Endothelial cell of umbilical vein (primary cell): ENCODE measurements at regions not wholly inside any gene's neighbourhood (a gene's known extent, or its start where the extent isn't known, plus 50 kb on each side); places are given as distances from the start of the nearest gene placed in this dataset.

Source experiments
- BruUV-seq: library from RNA; stranded (reverse); fragments of 400-500 nt; replicated peaks from 2 replicates; lab custom pipeline; 2021; lab: Mats Ljungman, UMichigan
- CTCF ChIA-PET: fragments of 300-600, 350-600 bp; sonication (Branson Sonifier 250); formaldehyde crosslinking; loops from one replicate; lab custom pipeline; 2021; ENCODE audit warnings: antibody characterized with exemption, inconsistent platforms; lab: Charles Lee
- POLR2A ChIA-PET: fragments of 300-600, 350-600 bp; sonication (Branson Sonifier 250); formaldehyde crosslinking; loops from one replicate; lab custom pipeline; 2021; ENCODE audit warnings: antibody characterized with exemption, inconsistent platforms; lab: Charles Lee
- DNase-seq: peaks from one replicate; pipeline ENCODE4 v3.0.0-alpha.2; 2011; ENCODE audit warnings: low read depth, low spot score
- FAIRE-seq: peaks from 2 replicates; lab custom pipeline; 2011; peaks lifted over from hg19 to GRCh38; lab: Jason Lieb, UNC
- H2AFZ ChIP-seq: 2 replicates; pipeline ENCODE4 v1.6.0; 2012; ENCODE audit warnings: low read depth, low read length, control low read depth, inconsistent platforms
- H3K27ac ChIP-seq: 2 replicates; pipeline ENCODE4 v1.5.1; 2011; ENCODE audit warnings: low read depth, mild to moderate bottlenecking, control low read depth, low read length, moderate library complexity; ENCODE audit not compliant: insufficient read depth
- H3K27me3 ChIP-seq, 2 experiments: 2 replicates each; pipeline versions ENCODE4 v1.6.0 to v1.6.1; 2011; ENCODE audit warnings: low read length in 2 of 2, mixed read lengths in 1 of 2; ENCODE audit not compliant: control insufficient read depth in 2 of 2, insufficient read depth in 2 of 2
- H3K36me3 ChIP-seq, 2 experiments: 2 replicates in 1 of 2; 3 replicates in 1 of 2; pipeline ENCODE4 v1.5.1; 2011; ENCODE audit warnings: low read length in 2 of 2, mild to moderate bottlenecking in 1 of 2, moderate library complexity in 1 of 2; ENCODE audit not compliant: control insufficient read depth in 2 of 2, insufficient read depth in 2 of 2; ENCODE audit errors: extremely low read depth in 1 of 2
- H3K4me1 ChIP-seq: 3 replicates; pipeline ENCODE4 v1.5.1; 2011; ENCODE audit warnings: mild to moderate bottlenecking, low read length; ENCODE audit not compliant: control insufficient read depth, insufficient read depth; ENCODE audit errors: extremely low read depth
- H3K4me2 ChIP-seq: 2 replicates; pipeline ENCODE4 v1.6.1; 2011; ENCODE audit warnings: low read length, control low read depth, mixed read lengths; ENCODE audit not compliant: insufficient read depth
- H3K4me3 ChIP-seq, 3 experiments: fragments of 200-600 bp in 1 of 3; sonication (generic), shearing (Covaris generic) in 1 of 3; replicated peaks in 1 of 3; 2 replicates each; pipeline ENCODE4 v1.5.1; 2011 to 2016; ENCODE audit warnings: control low read depth in 3 of 3, low read length in 3 of 3, mild to moderate bottlenecking in 2 of 3, inconsistent platforms in 1 of 3, low read depth in 1 of 3, moderate library complexity in 1 of 3; ENCODE audit not compliant: insufficient read depth in 1 of 3
- H3K79me2 ChIP-seq: 2 replicates; pipeline ENCODE4 v1.6.0; 2012; ENCODE audit warnings: low read length, inconsistent platforms; ENCODE audit not compliant: control insufficient read depth, insufficient read depth
- H3K9ac ChIP-seq: replicated peaks from 2 replicates; pipeline ENCODE3; 2011; ENCODE audit warnings: low read length, control low read depth; ENCODE audit not compliant: insufficient read depth; ENCODE audit errors: extremely low read depth
- H3K9me1 ChIP-seq: replicated peaks from 3 replicates; pipeline ENCODE4 v1.6.0; 2011; ENCODE audit warnings: mild to moderate bottlenecking, low read length; ENCODE audit not compliant: control insufficient read depth, insufficient read depth; ENCODE audit errors: extremely low read depth
- H3K9me3 ChIP-seq: replicated peaks from 2 replicates; pipeline ENCODE4 v1.5.1; 2012; ENCODE audit warnings: low read length, inconsistent platforms; ENCODE audit not compliant: control insufficient read depth, insufficient read depth
- H4K20me1 ChIP-seq: replicated peaks from 2 replicates; pipeline ENCODE3; 2011; ENCODE audit warnings: mild to moderate bottlenecking, low read length; ENCODE audit not compliant: control insufficient read depth, insufficient read depth; ENCODE audit errors: extremely low read depth
- EZH2 ChIP-seq: IDR thresholded peaks from 2 replicates; pipeline ENCODE4 v1.6.1; 2012; ENCODE audit warnings: borderline replicate concordance, low read depth, mild to moderate bottlenecking, moderate library complexity, low read length, inconsistent platforms; ENCODE audit not compliant: severe bottlenecking
- GATA2 ChIP-seq: IDR thresholded peaks from 2 replicates; pipeline ENCODE4 v1.7.0; 2011; ENCODE audit warnings: low read depth, mild to moderate bottlenecking, moderate library complexity, mixed read lengths, low read length; ENCODE audit not compliant: insufficient read length, insufficient read depth
- JUN ChIP-seq: IDR thresholded peaks from 2 replicates; pipeline ENCODE4 v1.6.1; 2011; ENCODE audit warnings: borderline replicate concordance, low read depth; ENCODE audit not compliant: insufficient read length, insufficient read depth
- MYC ChIP-seq: IDR thresholded peaks from one replicate; pipeline ENCODE4 v1.6.1; 2011; ENCODE audit warnings: mild to moderate bottlenecking, low read depth, low read length
- POLR2A ChIP-seq: IDR thresholded peaks from 2 replicates; pipeline ENCODE4 v1.6.1; 2012; ENCODE audit warnings: low read depth, mild to moderate bottlenecking, control low read depth, low read length
- POLR2AphosphoS5 ChIP-seq: IDR thresholded peaks from 2 replicates; pipeline ENCODE4 v1.6.1; 2012; ENCODE audit warnings: low read depth, mild to moderate bottlenecking, control low read depth, low read length, moderate library complexity; ENCODE audit not compliant: insufficient read depth
- dilution Hi-C: fragments of 300-500 bp; cut with MboI; formaldehyde crosslinking; loops from one replicate; pipeline ENCODE4 v1.15.0; 2019; ENCODE audit warnings: low sequenced_read_pairs; ENCODE audit not compliant: extremely low pct_ligation_motif_present
- intact Hi-C: fragments of 100-400 bp; cut with micrococcal nuclease; formaldehyde crosslinking; loops from one replicate; pipeline ENCODE4 v1.10.0; 2022
- TF ChIP-seq, protein P1 (sequence below): IDR thresholded peaks from 2 replicates; pipeline ENCODE4 v1.6.1; 2011; ENCODE audit not compliant: insufficient read depth, insufficient read length
- TF ChIP-seq, protein P2 (sequence below), 2 donors: IDR thresholded peaks; 1 replicate in 1 of 2; 2 replicates in 1 of 2; pipeline ENCODE4 v1.5.1; 2011; ENCODE audit warnings: low read length in 2 of 2, mild to moderate bottlenecking in 2 of 2, moderate library complexity in 2 of 2, control low read depth in 1 of 2, inconsistent platforms in 1 of 2, low read depth in 1 of 2; ENCODE audit not compliant: insufficient read depth in 1 of 2; ENCODE audit errors: extremely low read depth in 1 of 2

DNA sequence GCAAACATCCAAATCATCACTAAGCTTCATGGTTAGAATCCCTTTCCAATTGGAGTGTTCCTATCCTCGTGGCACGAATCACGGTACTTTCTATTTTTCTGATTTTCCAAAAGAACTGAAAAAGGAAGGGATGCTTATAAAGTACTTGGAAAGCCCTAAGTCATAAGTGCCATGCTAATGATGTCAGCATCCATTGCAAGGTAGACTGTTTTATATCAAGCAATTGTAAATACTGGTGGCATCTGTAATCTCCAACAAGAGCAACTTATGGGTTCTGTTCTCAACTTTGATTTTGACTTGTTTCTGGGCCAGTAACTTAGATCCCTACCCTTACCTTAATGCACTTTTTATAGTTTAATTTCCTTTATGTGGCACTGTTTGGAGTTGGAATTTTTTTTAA is 619.5 kb downstream of the BCL11A start:
- Histone ChIP-seq H3K9me3 (peaks cover 2% of the 10 kb centered on the region), H3K9me1 (no peaks in the 10 kb centered on the region), H3K36me3 (no peaks in the 10 kb centered on the region), H3K27me3 (no peaks in the 10 kb centered on the region), H3K79me2 (no peaks in the 10 kb centered on the region), H2AFZ (no peak overlapping the region), H4K20me1 (no peaks in the 10 kb centered on the region), H3K4me3 (no peak overlapping the region), H3K4me1 (no peaks in the 10 kb centered on the region), H3K9ac (no peak overlapping the region), H3K4me2 (no peak overlapping the region), H3K27ac (no peak overlapping the region)
- POLR2A ChIA-PET: no interaction called here
- FAIRE-seq (no peak), DNase-seq (no peak)
- TF ChIP-seq JUN (no peak), MYC (no peak), GATA2 (no peak), POLR2A (no peak), EZH2 (no peak), POLR2AphosphoS5 (no peak)
- TF ChIP-seq, protein P1, sequence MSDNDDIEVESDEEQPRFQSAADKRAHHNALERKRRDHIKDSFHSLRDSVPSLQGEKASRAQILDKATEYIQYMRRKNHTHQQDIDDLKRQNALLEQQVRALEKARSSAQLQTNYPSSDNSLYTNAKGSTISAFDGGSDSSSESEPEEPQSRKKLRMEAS: no peak
- TF ChIP-seq, protein P2, sequence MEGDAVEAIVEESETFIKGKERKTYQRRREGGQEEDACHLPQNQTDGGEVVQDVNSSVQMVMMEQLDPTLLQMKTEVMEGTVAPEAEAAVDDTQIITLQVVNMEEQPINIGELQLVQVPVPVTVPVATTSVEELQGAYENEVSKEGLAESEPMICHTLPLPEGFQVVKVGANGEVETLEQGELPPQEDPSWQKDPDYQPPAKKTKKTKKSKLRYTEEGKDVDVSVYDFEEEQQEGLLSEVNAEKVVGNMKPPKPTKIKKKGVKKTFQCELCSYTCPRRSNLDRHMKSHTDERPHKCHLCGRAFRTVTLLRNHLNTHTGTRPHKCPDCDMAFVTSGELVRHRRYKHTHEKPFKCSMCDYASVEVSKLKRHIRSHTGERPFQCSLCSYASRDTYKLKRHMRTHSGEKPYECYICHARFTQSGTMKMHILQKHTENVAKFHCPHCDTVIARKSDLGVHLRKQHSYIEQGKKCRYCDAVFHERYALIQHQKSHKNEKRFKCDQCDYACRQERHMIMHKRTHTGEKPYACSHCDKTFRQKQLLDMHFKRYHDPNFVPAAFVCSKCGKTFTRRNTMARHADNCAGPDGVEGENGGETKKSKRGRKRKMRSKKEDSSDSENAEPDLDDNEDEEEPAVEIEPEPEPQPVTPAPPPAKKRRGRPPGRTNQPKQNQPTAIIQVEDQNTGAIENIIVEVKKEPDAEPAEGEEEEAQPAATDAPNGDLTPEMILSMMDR (IDR thresholded peaks at IDR 0.05; ENCODE audit: extremely low read depth in 1 of 2, insufficient read depth in 1 of 2, low read depth in 1 of 2, low read length in 2 of 2): no peak
- intact Hi-C loops: no loop called here
- CTCF ChIA-PET: no interaction called here
- no TSS peak for BruUV-seq
- dilution Hi-C loops: no loop called here
